NB4 (cell line): ENCODE measurements at regions not wholly inside any gene's neighbourhood (a gene's known extent, or its start where the extent isn't known, plus 50 kb on each side); places are given as distances from the start of the nearest gene placed in this dataset.

ENCODE experiments used
- DNase-seq: peaks from one replicate; pipeline ENCODE4 v3.0.0; 2010; ENCODE audit warnings: low read depth
- H3K4me3 ChIP-seq: one replicate; pipeline ENCODE4 v1.5.1; 2011; ENCODE audit warnings: mild to moderate bottlenecking, low read depth, low read length, moderate library complexity
- MYC ChIP-seq: IDR thresholded peaks from 2 replicates; pipeline ENCODE4 v1.6.1; 2011; ENCODE audit warnings: low read depth, low read length
- POLR2A ChIP-seq: IDR thresholded peaks from 2 replicates; pipeline ENCODE4 v1.6.1; 2011; ENCODE audit warnings: mild to moderate bottlenecking; ENCODE audit not compliant: insufficient read length; ENCODE audit errors: extremely low read depth
- TF ChIP-seq, protein P1 (sequence below): IDR thresholded peaks from one replicate; pipeline ENCODE4 v1.5.1; 2012; ENCODE audit warnings: low read depth, low read length
- TF ChIP-seq, protein P2 (sequence below): IDR thresholded peaks from 2 replicates; pipeline ENCODE4 v1.6.1; 2011; ENCODE audit warnings: low read depth, low read length

- TF ChIP-seq, protein P1, sequence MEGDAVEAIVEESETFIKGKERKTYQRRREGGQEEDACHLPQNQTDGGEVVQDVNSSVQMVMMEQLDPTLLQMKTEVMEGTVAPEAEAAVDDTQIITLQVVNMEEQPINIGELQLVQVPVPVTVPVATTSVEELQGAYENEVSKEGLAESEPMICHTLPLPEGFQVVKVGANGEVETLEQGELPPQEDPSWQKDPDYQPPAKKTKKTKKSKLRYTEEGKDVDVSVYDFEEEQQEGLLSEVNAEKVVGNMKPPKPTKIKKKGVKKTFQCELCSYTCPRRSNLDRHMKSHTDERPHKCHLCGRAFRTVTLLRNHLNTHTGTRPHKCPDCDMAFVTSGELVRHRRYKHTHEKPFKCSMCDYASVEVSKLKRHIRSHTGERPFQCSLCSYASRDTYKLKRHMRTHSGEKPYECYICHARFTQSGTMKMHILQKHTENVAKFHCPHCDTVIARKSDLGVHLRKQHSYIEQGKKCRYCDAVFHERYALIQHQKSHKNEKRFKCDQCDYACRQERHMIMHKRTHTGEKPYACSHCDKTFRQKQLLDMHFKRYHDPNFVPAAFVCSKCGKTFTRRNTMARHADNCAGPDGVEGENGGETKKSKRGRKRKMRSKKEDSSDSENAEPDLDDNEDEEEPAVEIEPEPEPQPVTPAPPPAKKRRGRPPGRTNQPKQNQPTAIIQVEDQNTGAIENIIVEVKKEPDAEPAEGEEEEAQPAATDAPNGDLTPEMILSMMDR = no peak
- TF ChIP-seq, protein P2, sequence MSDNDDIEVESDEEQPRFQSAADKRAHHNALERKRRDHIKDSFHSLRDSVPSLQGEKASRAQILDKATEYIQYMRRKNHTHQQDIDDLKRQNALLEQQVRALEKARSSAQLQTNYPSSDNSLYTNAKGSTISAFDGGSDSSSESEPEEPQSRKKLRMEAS = no peak
- TF ChIP-seq POLR2A = no peak
- TF ChIP-seq MYC = no peak
- no peak overlapping the region for H3K4me3 ChIP-seq
- DNase-seq = no peak
These were observed 73.9 kb downstream of the CASP3 start for GRCh38 chr4:184575306-184575705.

DNA sequence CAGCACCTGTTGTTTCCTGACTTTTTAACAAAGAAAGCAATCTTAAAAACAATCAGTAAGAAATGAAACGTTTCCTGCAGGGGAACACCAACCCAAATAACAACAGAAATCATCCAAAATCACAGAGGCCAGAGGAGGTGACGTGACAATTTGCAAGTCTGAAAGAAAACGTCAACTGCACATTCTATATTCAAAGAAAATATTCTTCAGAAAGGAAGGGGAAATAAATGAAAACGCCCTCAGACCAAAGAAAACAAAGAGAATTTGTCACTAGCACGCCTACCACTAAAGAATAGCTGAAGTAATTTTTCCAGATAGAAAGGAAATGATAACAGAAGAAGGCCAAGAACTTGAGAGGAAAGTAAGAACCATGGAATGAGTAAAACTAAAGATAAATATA, 74.4 kb downstream of the CASP3 start:
- no peak overlapping the region for H3K4me3 ChIP-seq
- no peak for DNase-seq
- TF ChIP-seq, protein P2 = no peak
- no peak for TF ChIP-seq MYC
- TF ChIP-seq, protein P1 = no peak
- no peak for TF ChIP-seq POLR2A

GRCh38 chr4:184573701-184574100, 75.5 kb downstream of the CASP3 start:
- no peak for DNase-seq
- TF ChIP-seq, protein P1 = no peak
- no peak for TF ChIP-seq POLR2A
- no peak for TF ChIP-seq MYC
- TF ChIP-seq, protein P2 = no peak
- H3K4me3 ChIP-seq = no peak overlapping the region

DNA sequence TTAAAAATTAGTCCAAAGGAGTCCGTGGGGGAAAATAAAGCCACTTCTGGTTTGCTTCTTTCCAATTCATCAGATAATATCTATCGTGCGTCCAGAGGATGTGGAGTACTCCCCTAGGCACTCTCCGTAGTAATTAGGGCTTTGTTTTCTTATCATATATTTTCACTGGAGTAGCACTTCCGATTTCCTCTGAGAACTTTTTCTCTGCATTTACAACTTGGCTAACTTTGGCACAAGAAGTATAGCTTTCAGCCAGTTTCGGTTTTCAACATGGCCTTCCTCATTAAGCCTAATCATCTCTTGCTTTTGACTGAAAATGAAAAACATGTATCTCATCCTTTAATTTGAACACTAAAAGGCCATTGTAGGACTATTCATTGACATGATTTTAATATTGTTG, 80.5 kb downstream of the CASP3 start:
- TF ChIP-seq MYC (no peak), POLR2A (no peak)
- TF ChIP-seq, protein P2 = no peak
- TF ChIP-seq, protein P1 = no peak
- DNase-seq = no peak
- no peak overlapping the region for H3K4me3 ChIP-seq

GRCh38 chr4:184563621-184564020, 85.6 kb downstream of the CASP3 start:
- H3K4me3 ChIP-seq = no peak overlapping the region
- TF ChIP-seq MYC = no peak
- TF ChIP-seq, protein P2 = no peak
- TF ChIP-seq, protein P1 = no peak
- TF ChIP-seq POLR2A = no peak
- no peak for DNase-seq

GRCh38 chr4:184558996-184559395, 84.6 kb upstream of the IRF2 start:
- TF ChIP-seq, protein P2 = no peak
- TF ChIP-seq, protein P1 = no peak
- no peak for TF ChIP-seq POLR2A
- no peak for DNase-seq
- no peak overlapping the region for H3K4me3 ChIP-seq
